Esophagus (tissue), 2 donors: ENCODE measurements at regions not wholly inside any gene's neighbourhood (a gene's known extent, or its start where the extent isn't known, plus 50 kb on each side); places are given as distances from the start of the nearest gene placed in this dataset.

Experiments
- H3K27ac ChIP-seq, 2 donors: one replicate each; pipeline ENCODE4 v1.5.1; 2013; ENCODE audit warnings: low read depth in 2 of 2, mild to moderate bottlenecking in 2 of 2, inconsistent platforms in 1 of 2, low read length in 1 of 2, moderate library complexity in 1 of 2
- H3K27me3 ChIP-seq, 2 donors: one replicate each; pipeline ENCODE4 v1.6.1; 2013; ENCODE audit warnings: low read length in 2 of 2, control low read depth in 1 of 2, mild to moderate bottlenecking in 1 of 2; ENCODE audit not compliant: insufficient read depth in 2 of 2, control insufficient read depth in 1 of 2
- H3K36me3 ChIP-seq, 2 donors: one replicate each; pipeline ENCODE4 v1.6.1; 2013; ENCODE audit warnings: low read length in 1 of 2; ENCODE audit not compliant: control insufficient read depth in 2 of 2, insufficient read depth in 2 of 2
- H3K4me1 ChIP-seq, 2 donors: one replicate each; pipeline ENCODE4 v1.6.1; 2013; ENCODE audit warnings: low read length in 1 of 2; ENCODE audit not compliant: control insufficient read depth in 2 of 2, insufficient read depth in 2 of 2
- H3K4me3 ChIP-seq, 2 donors: one replicate each; pipeline ENCODE4 v1.5.1; 2013; ENCODE audit warnings: low read length in 2 of 2, mild to moderate bottlenecking in 2 of 2, low read depth in 1 of 2, moderate library complexity in 1 of 2
- H3K9me3 ChIP-seq, 2 donors: one replicate each; pipeline ENCODE4 v1.6.1; 2013; ENCODE audit warnings: mild to moderate bottlenecking in 2 of 2, low read depth in 1 of 2, low read length in 1 of 2, moderate library complexity in 1 of 2; ENCODE audit not compliant: control insufficient read depth in 2 of 2, insufficient read depth in 1 of 2
- WGBS, 2 donors: extraction: QIAGEN DNeasy Blood & Tissue Kit; methylation state at CpG; one replicate each; pipeline ENCODE4 v1.1.7; 2013; 5-methylcytosine and 5-hydroxymethylcytosine counted together
- donor health status: healthy with polysubstance abuse.
- donor health status: Bipolar disorder and iron deficiency.

- no peaks in the 10 kb centered on the region for H3K9me3 ChIP-seq
- WGBS, 2 donors: 68 to 85% methylated on average over 7 of the region's 7 CpGs
- H3K27ac ChIP-seq: no peak overlapping the region
- no peaks in the 10 kb centered on the region for H3K36me3 ChIP-seq
- H3K4me3 ChIP-seq: no peak overlapping the region
- no peaks in the 10 kb centered on the region for H3K27me3 ChIP-seq
- no peaks in the 10 kb centered on the region for H3K4me1 ChIP-seq
Measured at GRCh38 chr1:63023171-63023570, 239.2 kb downstream of the ATG4C start.

DNA sequence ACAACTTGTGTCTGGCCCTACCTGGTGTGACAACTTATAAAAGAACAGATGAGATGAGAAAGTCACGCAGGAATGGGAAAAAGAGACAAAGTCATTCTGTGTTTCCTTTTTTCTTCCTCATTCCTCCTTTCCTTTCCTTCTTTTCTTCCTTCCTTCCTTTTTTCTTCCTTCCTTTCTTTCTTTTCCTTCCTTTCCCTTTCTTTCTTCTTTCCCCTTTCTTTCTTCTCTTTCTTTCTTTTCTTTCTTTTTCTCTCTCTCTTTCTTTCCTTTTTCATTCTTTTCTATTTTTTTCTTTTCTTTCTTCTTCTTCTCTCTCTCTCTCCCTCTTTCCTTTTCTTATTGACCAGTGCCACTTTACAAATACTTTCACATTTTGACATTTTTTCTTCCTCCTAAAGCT is 239.7 kb downstream of the ATG4C start:
- WGBS, 2 donors: 91 to 96% methylated on average over 1 of the region's 1 CpG
- Histone ChIP-seq H3K36me3 (no peaks in the 10 kb centered on the region), H3K4me3 (no peak overlapping the region), H3K27me3 (peaks cover 0 to under 1% of the 10 kb centered on the region in 2 donors), H3K27ac (no peak overlapping the region), H3K9me3 (no peaks in the 10 kb centered on the region), H3K4me1 (no peaks in the 10 kb centered on the region)

DNA sequence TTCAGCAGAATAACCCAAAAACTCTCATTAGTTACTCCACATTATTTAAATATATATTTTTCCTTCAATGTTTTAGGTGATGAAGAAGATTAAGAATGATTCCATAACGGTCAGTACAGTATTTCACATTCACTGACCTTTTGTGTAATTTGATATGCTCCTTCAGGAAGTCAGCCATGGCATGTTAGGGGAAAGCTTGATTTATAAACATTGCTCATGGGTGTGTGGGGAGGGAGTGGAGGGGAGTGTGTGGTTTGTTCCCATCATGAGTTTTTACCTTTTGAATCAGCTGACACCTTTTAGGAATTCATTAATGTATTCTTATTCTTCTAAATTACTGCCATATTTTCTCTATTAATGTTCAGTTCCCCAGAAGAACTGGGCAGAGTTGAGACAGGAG is 240.2 kb downstream of the ATG4C start:
- no peak overlapping the region for H3K4me3 ChIP-seq
- no peaks in the 10 kb centered on the region for H3K36me3 ChIP-seq
- H3K4me1 ChIP-seq: no peaks in the 10 kb centered on the region
- WGBS, 2 donors: 34 to 41% methylated on average over 1 of the region's 1 CpG
- H3K27me3 ChIP-seq: peaks cover 0 to 2% of the 10 kb centered on the region in 2 donors
- peaks cover 0 to 4% of the 10 kb centered on the region in 2 donors for H3K9me3 ChIP-seq
- H3K27ac ChIP-seq: no peak overlapping the region

GRCh38 chr1:63027176-63027575 is 243.2 kb downstream of the ATG4C start:
- WGBS, 2 donors: 41 to 61% methylated on average over 3 of the region's 3 CpGs
- Histone ChIP-seq H3K4me1 (no peaks in the 10 kb centered on the region), H3K27me3 (peaks cover 0 to 2% of the 10 kb centered on the region in 2 donors)

GRCh38 chr1:63032171-63032570 is 248.2 kb downstream of the ATG4C start:
- Histone ChIP-seq H3K27ac (no peak overlapping the region), H3K27me3 (peaks cover 0 to 2% of the 10 kb centered on the region in 2 donors), H3K4me1 (no peaks in the 10 kb centered on the region), H3K36me3 (no peaks in the 10 kb centered on the region), H3K9me3 (peaks cover 0 to 10% of the 10 kb centered on the region in 2 donors), H3K4me3 (no peak overlapping the region)
- 85 to 87% methylated on average over 4 of the region's 4 CpGs for WGBS, 2 donors

More at GRCh38 chr1:63027176-63027575, 243.2 kb downstream of the ATG4C start:
- Histone ChIP-seq H3K27ac (no peak overlapping the region), H3K36me3 (no peaks in the 10 kb centered on the region), H3K4me3 (no peak overlapping the region), H3K9me3 (peaks cover 0 to 10% of the 10 kb centered on the region in 2 donors)

DNA sequence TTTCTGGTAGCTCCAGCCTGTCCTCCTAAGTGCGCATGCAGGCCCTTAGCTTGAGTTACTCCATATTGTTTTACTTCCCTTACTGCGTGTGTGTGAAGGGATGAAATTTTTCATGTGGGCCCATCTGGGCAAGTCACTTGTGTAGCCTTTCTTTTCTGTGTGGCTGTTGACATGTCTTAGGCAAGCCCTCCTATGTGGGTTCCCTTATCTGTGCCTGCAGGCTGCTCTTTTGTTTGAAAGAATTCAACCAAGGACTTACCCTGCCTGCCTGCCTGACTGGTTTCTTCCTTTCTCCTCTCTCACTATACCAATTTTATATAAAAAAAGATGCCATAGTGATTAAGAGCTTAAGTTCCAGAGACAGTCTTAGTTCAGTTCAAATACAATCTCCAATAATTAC is 249.3 kb downstream of the ATG4C start:
- H3K9me3 ChIP-seq: peaks cover 0 to 10% of the 10 kb centered on the region in 2 donors
- no peaks in the 10 kb centered on the region for H3K36me3 ChIP-seq
- H3K4me1 ChIP-seq: no peaks in the 10 kb centered on the region
- H3K27me3 ChIP-seq: peaks cover 0 to 2% of the 10 kb centered on the region in 2 donors
- no peak overlapping the region for H3K4me3 ChIP-seq
- 69 to 71% methylated on average over 2 of the region's 2 CpGs for WGBS, 2 donors
- H3K27ac ChIP-seq: no peak overlapping the region

GRCh38 chr1:63034256-63034655 is 250.3 kb downstream of the ATG4C start:
- no peak overlapping the region for H3K4me3 ChIP-seq
- no peak overlapping the region for H3K27ac ChIP-seq
- no peaks in the 10 kb centered on the region for H3K27me3 ChIP-seq
- H3K36me3 ChIP-seq: no peaks in the 10 kb centered on the region
- H3K4me1 ChIP-seq: no peaks in the 10 kb centered on the region
- peaks cover 0 to 5% of the 10 kb centered on the region in 2 donors for H3K9me3 ChIP-seq

- Histone ChIP-seq H3K4me1 (no peaks in the 10 kb centered on the region), H3K27ac (no peak overlapping the region), H3K27me3 (no peaks in the 10 kb centered on the region), H3K9me3 (no peaks in the 10 kb centered on the region), H3K4me3 (no peak overlapping the region), H3K36me3 (no peaks in the 10 kb centered on the region)
- WGBS, 2 donors: 88 to 89% methylated on average over 5 of the region's 5 CpGs
Measured at GRCh38 chr1:63038586-63038985, 254.7 kb downstream of the ATG4C start.

DNA sequence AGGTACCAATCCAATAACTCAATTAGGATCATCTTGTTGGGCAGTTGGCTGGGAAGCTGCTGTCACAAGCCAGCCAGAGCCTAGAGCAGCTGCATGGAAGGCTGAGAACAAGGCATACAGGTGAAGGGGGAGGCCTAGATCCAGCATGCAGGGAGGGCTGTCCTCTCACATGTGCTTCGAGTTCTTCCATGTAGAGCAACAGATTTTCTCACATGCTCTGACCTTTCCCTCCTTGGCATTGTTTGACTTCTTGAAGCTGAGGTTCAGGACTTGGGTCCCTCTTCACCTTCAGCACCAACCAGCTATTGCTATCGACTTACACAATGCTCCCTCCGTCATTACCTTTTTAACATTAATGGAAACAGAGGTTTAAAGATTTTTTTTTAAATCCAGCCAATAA is 257.7 kb downstream of the ATG4C start:
- H3K9me3 ChIP-seq: no peaks in the 10 kb centered on the region
- H3K4me3 ChIP-seq: no peak overlapping the region
- H3K27me3 ChIP-seq: no peaks in the 10 kb centered on the region
- H3K36me3 ChIP-seq: no peaks in the 10 kb centered on the region
- H3K27ac ChIP-seq: no peak overlapping the region
- no peaks in the 10 kb centered on the region for H3K4me1 ChIP-seq
- 78 to 88% methylated on average over 3 of the region's 3 CpGs for WGBS, 2 donors

DNA sequence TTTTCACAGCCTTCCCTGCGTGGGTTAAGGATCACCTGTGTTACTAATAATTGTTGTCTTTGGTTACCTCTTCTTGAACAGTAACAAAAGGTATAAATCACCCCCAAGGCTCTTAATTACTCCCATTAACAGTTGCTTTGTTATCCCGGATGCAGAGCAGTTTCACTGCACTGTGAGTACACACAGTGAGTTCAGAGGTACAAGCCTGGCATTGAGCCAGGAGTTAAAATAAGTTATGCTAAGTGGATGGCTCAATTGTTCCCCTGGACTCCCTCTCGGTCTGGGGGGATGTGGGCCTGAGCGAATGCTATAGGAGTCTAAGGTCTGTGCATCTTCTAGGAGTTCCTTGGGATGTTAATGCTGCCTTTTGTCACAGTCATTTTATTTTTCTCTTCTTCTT is 258.3 kb downstream of the ATG4C start:
- Histone ChIP-seq H3K4me1 (no peaks in the 10 kb centered on the region), H3K36me3 (no peaks in the 10 kb centered on the region), H3K27ac (no peak overlapping the region), H3K9me3 (no peaks in the 10 kb centered on the region), H3K27me3 (no peaks in the 10 kb centered on the region), H3K4me3 (no peak overlapping the region)
- WGBS, 2 donors: 39 to 48% methylated on average over 4 of the region's 4 CpGs
